Mammary epithelial cell (primary cell): ENCODE measurements at regions not wholly inside any gene's neighbourhood (a gene's known extent, or its start where the extent isn't known, plus 50 kb on each side); places are given as distances from the start of the nearest gene placed in this dataset.

Source experiments
- EZH2 ChIP-seq: IDR thresholded peaks from 2 replicates; pipeline ENCODE4 v1.6.1; 2012; ENCODE audit warnings: low read length, inconsistent platforms, borderline replicate concordance
- TF ChIP-seq, protein P1 (sequence below), 2 donors: IDR thresholded peaks in 1 of 2; conservative IDR thresholded peaks in 1 of 2; 2 replicates each; pipeline ENCODE4 v1.5.1; 2011 to 2012; ENCODE audit warnings: inconsistent platforms in 2 of 2, low read length in 2 of 2, mild to moderate bottlenecking in 2 of 2, control low read depth in 1 of 2, low read depth in 1 of 2; ENCODE audit not compliant: insufficient read depth in 1 of 2; ENCODE audit errors: extremely low read depth in 1 of 2

GRCh38 chr6:78799682-78800081, 67.7 kb upstream of the IRAK1BP1 start:
- TF ChIP-seq, protein P1, sequence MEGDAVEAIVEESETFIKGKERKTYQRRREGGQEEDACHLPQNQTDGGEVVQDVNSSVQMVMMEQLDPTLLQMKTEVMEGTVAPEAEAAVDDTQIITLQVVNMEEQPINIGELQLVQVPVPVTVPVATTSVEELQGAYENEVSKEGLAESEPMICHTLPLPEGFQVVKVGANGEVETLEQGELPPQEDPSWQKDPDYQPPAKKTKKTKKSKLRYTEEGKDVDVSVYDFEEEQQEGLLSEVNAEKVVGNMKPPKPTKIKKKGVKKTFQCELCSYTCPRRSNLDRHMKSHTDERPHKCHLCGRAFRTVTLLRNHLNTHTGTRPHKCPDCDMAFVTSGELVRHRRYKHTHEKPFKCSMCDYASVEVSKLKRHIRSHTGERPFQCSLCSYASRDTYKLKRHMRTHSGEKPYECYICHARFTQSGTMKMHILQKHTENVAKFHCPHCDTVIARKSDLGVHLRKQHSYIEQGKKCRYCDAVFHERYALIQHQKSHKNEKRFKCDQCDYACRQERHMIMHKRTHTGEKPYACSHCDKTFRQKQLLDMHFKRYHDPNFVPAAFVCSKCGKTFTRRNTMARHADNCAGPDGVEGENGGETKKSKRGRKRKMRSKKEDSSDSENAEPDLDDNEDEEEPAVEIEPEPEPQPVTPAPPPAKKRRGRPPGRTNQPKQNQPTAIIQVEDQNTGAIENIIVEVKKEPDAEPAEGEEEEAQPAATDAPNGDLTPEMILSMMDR (conservative IDR thresholded peaks at IDR 0.05 in 1 of 2, IDR thresholded peaks at IDR 0.05 in 1 of 2; ENCODE audit: extremely low read depth in 1 of 2, insufficient read depth in 1 of 2, low read depth in 1 of 2, low read length in 2 of 2) = no peak
- TF ChIP-seq EZH2 = no peak
